Testis (tissue), 2 donors: ENCODE measurements at regions not wholly inside any gene's neighbourhood (a gene's known extent, or its start where the extent isn't known, plus 50 kb on each side); places are given as distances from the start of the nearest gene placed in this dataset.

Experiments
- DNase-seq: peaks from one replicate; pipeline ENCODE4 v3.0.0-alpha.2; 2019
- H3K27ac ChIP-seq, 2 donors: fragments of 200-600 bp; sonication (generic); one replicate each; pipeline ENCODE4 v1.5.1; 2019
- H3K27me3 ChIP-seq: fragments of 200-600 bp; sonication (generic); one replicate; pipeline ENCODE4 v1.5.1; 2019
- H3K36me3 ChIP-seq: fragments of 200-600 bp; sonication (generic); one replicate; pipeline ENCODE4 v1.5.1; 2017; ENCODE audit warnings: low read depth; ENCODE audit errors: missing control alignments
- H3K4me1 ChIP-seq: fragments of 200-600 bp; sonication (generic); one replicate; pipeline ENCODE4 v1.5.1; 2019
- H3K4me3 ChIP-seq, 2 donors: fragments of 200-600 bp; sonication (generic); one replicate each; pipeline ENCODE4 v1.5.1; 2017 to 2019
- H3K9me3 ChIP-seq: fragments of 200-600 bp; sonication (generic); one replicate; pipeline ENCODE4 v1.5.1; 2017
- CTCF ChIP-seq, 3 experiments: fragments of 450-650 bp in 2 of 3; fragments of 200-600 bp in 1 of 3; sonication (generic) in 1 of 3; IDR thresholded peaks; one replicate each; pipeline ENCODE4 v1.5.1; 2016 to 2019; ENCODE audit warnings: antibody characterized with exemption in 3 of 3, mild to moderate bottlenecking in 2 of 3, moderate library complexity in 1 of 3
- POLR2A ChIP-seq: fragments of 450-650 bp; IDR thresholded peaks from one replicate; pipeline ENCODE4 v1.6.1; 2017; ENCODE audit warnings: antibody characterized with exemption, mild to moderate bottlenecking, moderate library complexity
- WGBS, 2 donors: methylation state at CpG; one replicate each; pipeline ENCODE4 v1.1.5; 2018; 5-methylcytosine and 5-hydroxymethylcytosine counted together
- intact Hi-C: fragments of 100-400 bp; cut with DNase I; formaldehyde crosslinking; loops from one replicate; pipeline ENCODE4 v1.15.1; 2023; ENCODE audit warnings: low total_unique reads

- Histone ChIP-seq H3K9me3 (no peaks in the 10 kb centered on the region), H3K4me3 (no peak overlapping the region), H3K27me3 (no peaks in the 10 kb centered on the region), H3K4me1 (no peaks in the 10 kb centered on the region), H3K27ac (no peak overlapping the region), H3K36me3 (no peaks in the 10 kb centered on the region)
- no peak for DNase-seq
- intact Hi-C loops: no loop called here
- TF ChIP-seq POLR2A (no peak), CTCF (IDR thresholded peaks at IDR 0.05) (no peak)
- WGBS, 2 donors: 97% methylated on average over 4 of the region's 4 CpGs; no CpG with 5 or more reads in 1 of the 2 donors
Observed at GRCh38 chrX:39639871-39640270, 457.9 kb downstream of the BCOR start.

GRCh38 chrX:39640866-39641265 lies 456.9 kb downstream of the BCOR start:
- no peak for DNase-seq
- H3K4me1 ChIP-seq: peaks cover 3% of the 10 kb centered on the region
- no peaks in the 10 kb centered on the region for H3K9me3 ChIP-seq
- no peaks in the 10 kb centered on the region for H3K27me3 ChIP-seq
- H3K4me3 ChIP-seq: no peak overlapping the region
- WGBS, 2 donors: 97% methylated on average over 2 of the region's 2 CpGs; no CpG with 5 or more reads in 1 of the 2 donors
- H3K36me3 ChIP-seq: no peaks in the 10 kb centered on the region
- TF ChIP-seq POLR2A (no peak), CTCF (IDR thresholded peaks at IDR 0.05) (no peak)
- intact Hi-C loops: no loop called here
- H3K27ac ChIP-seq: no peak overlapping the region

- intact Hi-C loops: no loop called here
- DNase-seq: no peak
- TF ChIP-seq POLR2A: no peak
- no peak for TF ChIP-seq CTCF (IDR thresholded peaks at IDR 0.05)
- no peaks in the 10 kb centered on the region for H3K27me3 ChIP-seq
- no peak overlapping the region for H3K27ac ChIP-seq
- no peaks in the 10 kb centered on the region for H3K9me3 ChIP-seq
- WGBS, 2 donors: 31 to 48% methylated on average over 10 of the region's 10 CpGs
- no peak overlapping the region for H3K4me3 ChIP-seq
- peaks cover 3% of the 10 kb centered on the region for H3K4me1 ChIP-seq
- no peaks in the 10 kb centered on the region for H3K36me3 ChIP-seq
Observed at GRCh38 chrX:39642071-39642470, 455.7 kb downstream of the BCOR start.

- no peak overlapping the region for H3K27ac ChIP-seq
- intact Hi-C loops: no loop called here
- peaks cover 3% of the 10 kb centered on the region for H3K4me1 ChIP-seq
- no peaks in the 10 kb centered on the region for H3K9me3 ChIP-seq
- no peaks in the 10 kb centered on the region for H3K36me3 ChIP-seq
- no peaks in the 10 kb centered on the region for H3K27me3 ChIP-seq
- 91 to 95% methylated on average over 1 to 3 of the region's 3 CpGs for WGBS, 2 donors
- no peak for DNase-seq
- no peak overlapping the region for H3K4me3 ChIP-seq
- no peak for TF ChIP-seq POLR2A
- no peak for TF ChIP-seq CTCF (IDR thresholded peaks at IDR 0.05)
Observed at GRCh38 chrX:39643550-39643949, 454.2 kb downstream of the BCOR start.

- no peak overlapping the region for H3K4me3 ChIP-seq
- no peak overlapping the region for H3K27ac ChIP-seq
- TF ChIP-seq CTCF (IDR thresholded peaks at IDR 0.05) (no peak), POLR2A (no peak)
- WGBS, 2 donors: 31 to 38% methylated on average over 16 to 21 of the region's 21 CpGs
- no peaks in the 10 kb centered on the region for H3K9me3 ChIP-seq
- no peaks in the 10 kb centered on the region for H3K36me3 ChIP-seq
- intact Hi-C loops: no loop called here
- H3K27me3 ChIP-seq: no peaks in the 10 kb centered on the region
- H3K4me1 ChIP-seq: peaks cover 3% of the 10 kb centered on the region
- DNase-seq: peak; percentile 69
Observed at GRCh38 chrX:39645178-39645895, 452.4 kb downstream of the BCOR start.
